VCaP (cell line): ENCODE measurements at regions not wholly inside any gene's neighbourhood (a gene's known extent, or its start where the extent isn't known, plus 50 kb on each side); places are given as distances from the start of the nearest gene placed in this dataset.

Experiments
- H3K27ac ChIP-seq: fragments of 450-650 bp; 2 replicates; pipeline ENCODE4 v1.5.1; 2017
- CTCF ChIP-seq: fragments of 450-650 bp; conservative IDR thresholded peaks from 2 replicates; pipeline ENCODE4 v1.5.1; 2017; ENCODE audit warnings: mild to moderate bottlenecking, moderate library complexity

GRCh38 chr5:74433896-74434829 is 206.4 kb downstream of the ENC1 start:
- TF ChIP-seq CTCF = no peak
- H3K27ac ChIP-seq = no peak overlapping the region

DNA sequence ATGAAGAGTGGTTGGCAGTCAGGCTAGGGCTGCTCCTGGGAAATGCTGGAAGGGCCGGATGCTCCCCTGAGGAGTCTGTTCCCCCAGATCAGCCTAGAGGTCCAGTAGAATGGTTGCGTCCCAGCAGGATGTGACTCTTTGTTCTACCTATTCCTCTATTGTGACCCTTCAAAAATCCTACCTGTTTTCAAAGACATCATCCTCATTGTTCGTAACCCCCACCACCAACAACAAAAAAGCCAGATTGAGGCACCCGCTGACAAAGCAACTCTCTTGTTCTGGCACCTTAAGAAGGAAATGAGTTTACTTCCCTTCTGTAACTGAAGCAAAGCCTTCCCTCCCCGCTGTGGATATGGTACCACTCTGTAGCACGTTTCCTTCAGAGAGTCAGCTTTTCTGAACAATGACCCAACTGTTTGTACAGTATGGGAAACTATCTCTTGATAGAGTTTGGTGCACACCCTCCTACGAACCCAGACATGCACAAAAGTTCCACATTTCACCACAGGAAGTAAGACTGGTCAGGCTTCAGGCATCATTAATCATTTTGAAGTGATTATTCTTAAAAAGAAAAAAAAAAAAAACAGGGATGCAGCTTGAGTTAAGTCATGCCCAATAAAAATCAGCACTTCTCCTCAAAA is 207.2 kb downstream of the ENC1 start:
- no peak for TF ChIP-seq CTCF
- H3K27ac ChIP-seq = no peak overlapping the region

DNA sequence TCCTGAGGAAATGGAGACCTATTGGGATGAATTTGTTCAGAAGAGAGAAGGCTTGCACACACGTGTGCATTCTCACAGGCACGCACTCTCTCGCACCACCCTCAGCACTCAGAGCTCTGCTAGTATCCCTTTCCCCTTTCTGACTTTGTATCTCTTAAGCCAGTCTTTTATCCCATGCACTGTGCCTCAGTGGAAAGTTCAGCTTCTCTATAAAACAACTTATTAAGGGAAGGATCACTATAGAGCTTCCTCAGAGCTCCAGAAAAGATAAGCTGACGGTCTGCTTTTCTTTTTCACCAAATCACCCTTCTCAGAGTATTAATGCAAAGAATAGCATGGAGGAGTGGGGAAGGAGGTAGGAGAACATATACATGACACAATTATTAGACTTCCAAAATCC is 207.8 kb downstream of the ENC1 start:
- TF ChIP-seq CTCF = no peak
- no peak overlapping the region; the same call in 1 of the 2 replicates for H3K27ac ChIP-seq

DNA sequence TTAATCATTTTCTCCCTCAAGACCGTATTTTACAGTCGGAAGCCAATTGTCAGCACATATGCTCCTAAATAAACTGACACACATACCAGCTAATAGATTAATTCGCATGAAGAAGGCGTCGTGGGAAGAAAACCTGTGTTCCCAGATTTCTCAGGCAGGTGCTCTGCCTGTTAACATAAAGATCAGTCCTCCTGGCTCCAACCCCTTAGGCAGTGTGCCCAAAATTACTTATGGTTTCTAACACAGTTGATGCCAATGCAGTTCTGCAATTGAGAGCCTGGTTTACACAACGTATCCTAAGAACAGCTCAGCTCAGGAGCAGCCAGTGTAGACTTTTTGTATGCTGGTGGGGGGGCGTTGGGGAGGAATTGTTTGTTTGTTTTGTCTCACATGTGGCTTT is 208.3 kb downstream of the ENC1 start:
- no peak for TF ChIP-seq CTCF

GRCh38 chr5:74431290-74431669 is 209.2 kb downstream of the ENC1 start:
- no peak for TF ChIP-seq CTCF
- H3K27ac ChIP-seq = no peak overlapping the region

More for the DNA sequence above, 208.3 kb downstream of the ENC1 start:
- no peak overlapping the region; the same call in 1 of the 2 replicates for H3K27ac ChIP-seq

GRCh38 chr5:74430631-74431289 is 209.8 kb downstream of the ENC1 start:
- no peak overlapping the region for H3K27ac ChIP-seq
- no peak for TF ChIP-seq CTCF

GRCh38 chr5:74429495-74429894 is 211.0 kb downstream of the ENC1 start:
- TF ChIP-seq CTCF = no peak

More at GRCh38 chr5:74429495-74429894, 211.0 kb downstream of the ENC1 start:
- no peak overlapping the region for H3K27ac ChIP-seq
